ENCODE measurements at regions not wholly inside any gene's neighbourhood (a gene's known extent, or its start where the extent isn't known, plus 50 kb on each side); places are given as distances from the start of the nearest gene placed in this dataset.
"Not testable (repeated sequence)": the region's sequence is repeated elsewhere in the genome, so short reads cannot be mapped to it uniquely, and the experiment has no call there.

DNA sequence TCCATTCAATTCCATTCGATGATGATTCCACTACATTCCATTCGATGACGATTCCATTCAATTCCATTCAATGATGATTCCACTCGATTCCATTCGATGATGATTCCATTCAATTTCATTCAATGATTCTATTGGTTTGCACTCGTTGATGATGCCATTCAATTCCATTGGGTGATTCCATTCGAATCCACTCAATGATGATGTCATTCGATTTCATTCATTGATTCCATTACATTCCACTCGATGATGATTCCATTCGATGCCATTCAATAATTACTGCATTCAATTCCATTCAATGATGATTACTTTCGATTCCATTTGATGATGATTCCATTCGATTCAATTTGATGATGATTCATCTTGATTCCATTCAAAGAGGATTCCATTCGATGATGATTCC, 1299.4 kb downstream of the TP53TG3F start:
- Mint-ChIP-seq H3K9me3 (no peaks in the 10 kb centered on the region; a peak in 3 of 5 replicates), H3K4me1 (no peaks in the 10 kb centered on the region), H3K4me3 (no peak overlapping the region), H3K36me3 (ENCODE audit: insufficient read depth in 1 of 3, low read depth in 3 of 3) (peaks cover 50 to 73% (median 61%) of the 10 kb centered on the region in 3 experiments), H3K27ac (no peak overlapping the region), H3K27me3 (ENCODE audit: low read depth) (peaks cover 15% of the 10 kb centered on the region)
- no peak overlapping the region for H2BK120ac ChIP-seq (ENCODE audit: low read depth, low read length, poor library complexity, severe bottlenecking)
- H3K4me2 ChIP-seq (ENCODE audit: insufficient read depth, insufficient read length, low read length) = no peak overlapping the region
- no peak overlapping the region for H2BK12ac ChIP-seq (ENCODE audit: insufficient read length, low read depth, low read length)
- no peak overlapping the region for H2BK5ac ChIP-seq (ENCODE audit: insufficient read length, low read length)
- H3K27me3 ChIP-seq (ENCODE audit: insufficient read depth, low read length) = no peaks in the 10 kb centered on the region
- H3K9ac ChIP-seq (ENCODE audit: extremely low read depth, insufficient read length, low read length) = no peak overlapping the region
- H2BK20ac ChIP-seq (ENCODE audit: low read depth, low read length, poor library complexity, severe bottlenecking) = no peak overlapping the region
- no peaks in the 10 kb centered on the region for H3K79me1 ChIP-seq (ENCODE audit: insufficient read depth, low read depth, low read length, poor library complexity, severe bottlenecking)
- no peak overlapping the region for H2AK5ac ChIP-seq (ENCODE audit: insufficient read length, low read length)
- H3K4me1 ChIP-seq (ENCODE audit: insufficient read depth, low read length) = no peaks in the 10 kb centered on the region
- H2AFZ ChIP-seq (ENCODE audit: low read length) = no peak overlapping the region
- TF ChIP-seq, protein P1, sequence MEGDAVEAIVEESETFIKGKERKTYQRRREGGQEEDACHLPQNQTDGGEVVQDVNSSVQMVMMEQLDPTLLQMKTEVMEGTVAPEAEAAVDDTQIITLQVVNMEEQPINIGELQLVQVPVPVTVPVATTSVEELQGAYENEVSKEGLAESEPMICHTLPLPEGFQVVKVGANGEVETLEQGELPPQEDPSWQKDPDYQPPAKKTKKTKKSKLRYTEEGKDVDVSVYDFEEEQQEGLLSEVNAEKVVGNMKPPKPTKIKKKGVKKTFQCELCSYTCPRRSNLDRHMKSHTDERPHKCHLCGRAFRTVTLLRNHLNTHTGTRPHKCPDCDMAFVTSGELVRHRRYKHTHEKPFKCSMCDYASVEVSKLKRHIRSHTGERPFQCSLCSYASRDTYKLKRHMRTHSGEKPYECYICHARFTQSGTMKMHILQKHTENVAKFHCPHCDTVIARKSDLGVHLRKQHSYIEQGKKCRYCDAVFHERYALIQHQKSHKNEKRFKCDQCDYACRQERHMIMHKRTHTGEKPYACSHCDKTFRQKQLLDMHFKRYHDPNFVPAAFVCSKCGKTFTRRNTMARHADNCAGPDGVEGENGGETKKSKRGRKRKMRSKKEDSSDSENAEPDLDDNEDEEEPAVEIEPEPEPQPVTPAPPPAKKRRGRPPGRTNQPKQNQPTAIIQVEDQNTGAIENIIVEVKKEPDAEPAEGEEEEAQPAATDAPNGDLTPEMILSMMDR (conservative IDR thresholded peaks at IDR 0.05) = no peak
- H4K8ac ChIP-seq (replicated peaks; ENCODE audit: insufficient read length, low read depth, low read length) = no peak overlapping the region
- H3K4ac ChIP-seq (ENCODE audit: low read depth, low read length) = no peak overlapping the region
- H3K18ac ChIP-seq (ENCODE audit: insufficient read length, low read depth, low read length) = no peak overlapping the region
- H4K20me1 ChIP-seq (ENCODE audit: control insufficient read depth, insufficient read depth, insufficient read length) = no peaks in the 10 kb centered on the region
- H3T11ph ChIP-seq (ENCODE audit: low read length) = no peak overlapping the region
- H2BK15ac ChIP-seq (ENCODE audit: low read depth, low read length) = no peak overlapping the region
- H3K79me2 ChIP-seq (ENCODE audit: insufficient read depth, low read length) = no peaks in the 10 kb centered on the region
- no peaks in the 10 kb centered on the region for H3K23me2 ChIP-seq (ENCODE audit: insufficient read length, low read depth, low read length, poor library complexity, severe bottlenecking)
- H3K27ac ChIP-seq (ENCODE audit: insufficient read length, low read depth, low read length) = no peak overlapping the region
- no peak overlapping the region for H3K14ac ChIP-seq (ENCODE audit: insufficient read depth, low read length)
- peaks cover 100% of the 10 kb centered on the region for H3K9me3 ChIP-seq (ENCODE audit: control insufficient read depth, low read depth, low read length)
- H4K5ac ChIP-seq (ENCODE audit: insufficient read length, low read depth, low read length) = no peak overlapping the region
- H3K56ac ChIP-seq (ENCODE audit: insufficient read length, low read depth, low read length) = no peak overlapping the region
- DNase-seq = no peak
- no CpG with 5 or more reads among the region's 13 CpGs for WGBS (ENCODE audit: extremely low coverage, insufficient read length, low lambda C conversion rate)
- no peak overlapping the region for H4K91ac ChIP-seq (ENCODE audit: insufficient read length, low read depth, low read length)
- H3K23ac ChIP-seq (ENCODE audit: insufficient read length, low read depth, low read length) = no peak overlapping the region

DNA sequence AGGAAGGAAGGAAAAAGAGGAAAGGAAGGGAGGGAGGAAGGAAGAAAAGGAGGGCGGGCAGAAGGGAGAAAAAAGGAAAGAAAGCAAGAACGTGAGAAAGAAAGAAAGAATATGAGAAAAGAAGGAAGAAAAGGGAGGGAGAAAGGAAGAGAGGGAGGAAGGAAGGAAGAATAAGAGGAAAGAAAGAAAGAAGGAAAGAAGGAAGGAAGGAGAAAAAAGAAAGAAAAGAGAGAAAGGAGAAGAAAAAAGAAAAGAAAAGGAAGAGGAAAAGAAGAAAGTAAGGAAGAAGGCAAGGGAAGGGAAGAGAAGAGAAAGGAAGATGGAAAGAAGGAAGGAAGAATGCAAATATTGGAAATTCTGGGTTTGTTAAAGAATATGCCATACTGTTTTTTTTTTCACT, 1332.4 kb downstream of the TP53TG3F start:
- not testable (repeated sequence) for H3K27ac Mint-ChIP-seq; H3K4me3 Mint-ChIP-seq; H3K23me2 ChIP-seq (ENCODE audit: insufficient read length, low read depth, low read length, poor library complexity, severe bottlenecking); H4K8ac ChIP-seq (replicated peaks; ENCODE audit: insufficient read length, low read depth, low read length); H2BK15ac ChIP-seq (ENCODE audit: low read depth, low read length); H3K4me1 Mint-ChIP-seq; H3K4me1 ChIP-seq (ENCODE audit: insufficient read depth, low read length); H4K20me1 ChIP-seq (ENCODE audit: control insufficient read depth, insufficient read depth, insufficient read length); H3K4me2 ChIP-seq (ENCODE audit: insufficient read depth, insufficient read length, low read length); H3K27me3 ChIP-seq (ENCODE audit: insufficient read depth, low read length); H3K27ac ChIP-seq (ENCODE audit: insufficient read length, low read depth, low read length); H3K56ac ChIP-seq (ENCODE audit: insufficient read length, low read depth, low read length); H3T11ph ChIP-seq (ENCODE audit: low read length); H3K79me2 ChIP-seq (ENCODE audit: insufficient read depth, low read length); H2BK120ac ChIP-seq (ENCODE audit: low read depth, low read length, poor library complexity, severe bottlenecking); DNase-seq; H3K4ac ChIP-seq (ENCODE audit: low read depth, low read length); H3K79me1 ChIP-seq (ENCODE audit: insufficient read depth, low read depth, low read length, poor library complexity, severe bottlenecking); H2AK5ac ChIP-seq (ENCODE audit: insufficient read length, low read length); H2BK5ac ChIP-seq (ENCODE audit: insufficient read length, low read length); H4K5ac ChIP-seq (ENCODE audit: insufficient read length, low read depth, low read length); H2BK12ac ChIP-seq (ENCODE audit: insufficient read length, low read depth, low read length); H4K91ac ChIP-seq (ENCODE audit: insufficient read length, low read depth, low read length); H2BK20ac ChIP-seq (ENCODE audit: low read depth, low read length, poor library complexity, severe bottlenecking); H3K9ac ChIP-seq (ENCODE audit: extremely low read depth, insufficient read length, low read length); H3K27me3 Mint-ChIP-seq (ENCODE audit: low read depth); H2AFZ ChIP-seq (ENCODE audit: low read length); H3K18ac ChIP-seq (ENCODE audit: insufficient read length, low read depth, low read length); H3K23ac ChIP-seq (ENCODE audit: insufficient read length, low read depth, low read length); H3K14ac ChIP-seq (ENCODE audit: insufficient read depth, low read length)
- WGBS (ENCODE audit: extremely low coverage, insufficient read length, low lambda C conversion rate) = no CpG with 5 or more reads among the region's 2 CpGs
- peaks cover 0 to 21% (median 9%) of the 10 kb centered on the region in 3 experiments; a peak in 5 of 7 replicates for H3K36me3 Mint-ChIP-seq (ENCODE audit: insufficient read depth in 1 of 3, low read depth in 3 of 3)
- peaks cover 70 to 76% of the 10 kb centered on the region in 2 experiments for H3K9me3 Mint-ChIP-seq
- H3K9me3 ChIP-seq (ENCODE audit: control insufficient read depth, low read depth, low read length) = peaks cover 14% of the 10 kb centered on the region

All from H9 (cell line).